ENCODE measurements at regions not wholly inside any gene's neighbourhood (a gene's known extent, or its start where the extent isn't known, plus 50 kb on each side); places are given as distances from the start of the nearest gene placed in this dataset.

- no peaks in the 10 kb centered on the region for H3K27me3 ChIP-seq (ENCODE audit: insufficient read depth, low read depth)
- H3K27ac ChIP-seq = no peak overlapping the region
- H3K36me3 ChIP-seq (ENCODE audit: insufficient read depth) = no peaks in the 10 kb centered on the region
- no peak overlapping the region for H2AFZ ChIP-seq (ENCODE audit: low read depth)
- no peak overlapping the region for H3K9ac ChIP-seq
- no peak for TF ChIP-seq CTCF (conservative IDR thresholded peaks at IDR 0.05; ENCODE audit: low read depth, low read length)
- H3K4me1 ChIP-seq (ENCODE audit: low read depth, poor library complexity, severe bottlenecking) = no peaks in the 10 kb centered on the region
- H3K79me2 ChIP-seq (ENCODE audit: insufficient read depth, low read depth) = no peaks in the 10 kb centered on the region
- no peak overlapping the region for H3K4me2 ChIP-seq
- no peaks in the 10 kb centered on the region for H4K20me1 ChIP-seq (ENCODE audit: insufficient read depth)
- H3K4me3 ChIP-seq (IDR thresholded peaks at IDR 0.05; ENCODE audit: insufficient read depth, low read depth, low read length) = no peak overlapping the region
Observed at GRCh38 chr4:181684310-181684709, 558.9 kb upstream of the TENM3 start.

GRCh38 chr4:181685461-181685860 is 557.7 kb upstream of the TENM3 start:
- Histone ChIP-seq H2AFZ (ENCODE audit: low read depth) (no peak overlapping the region), H3K4me3 (IDR thresholded peaks at IDR 0.05; ENCODE audit: insufficient read depth, low read depth, low read length) (no peak overlapping the region), H3K4me1 (ENCODE audit: low read depth, poor library complexity, severe bottlenecking) (no peaks in the 10 kb centered on the region), H3K36me3 (ENCODE audit: insufficient read depth) (no peaks in the 10 kb centered on the region), H3K27me3 (ENCODE audit: insufficient read depth, low read depth) (no peaks in the 10 kb centered on the region), H3K9ac (no peak overlapping the region), H3K27ac (no peak overlapping the region), H4K20me1 (ENCODE audit: insufficient read depth) (no peaks in the 10 kb centered on the region), H3K79me2 (ENCODE audit: insufficient read depth, low read depth) (no peaks in the 10 kb centered on the region), H3K4me2 (no peak overlapping the region)
- no peak for TF ChIP-seq CTCF (conservative IDR thresholded peaks at IDR 0.05; ENCODE audit: low read depth, low read length)

GRCh38 chr4:181685911-181686310 is 557.3 kb upstream of the TENM3 start:
- no peaks in the 10 kb centered on the region for H3K4me1 ChIP-seq (ENCODE audit: low read depth, poor library complexity, severe bottlenecking)
- H3K4me2 ChIP-seq = no peak overlapping the region
- no peak for TF ChIP-seq CTCF (conservative IDR thresholded peaks at IDR 0.05; ENCODE audit: low read depth, low read length)
- no peak overlapping the region for H3K9ac ChIP-seq
- H3K36me3 ChIP-seq (ENCODE audit: insufficient read depth) = no peaks in the 10 kb centered on the region
- no peak overlapping the region for H3K27ac ChIP-seq
- H3K4me3 ChIP-seq (IDR thresholded peaks at IDR 0.05; ENCODE audit: insufficient read depth, low read depth, low read length) = no peak overlapping the region
- H2AFZ ChIP-seq (ENCODE audit: low read depth) = no peak overlapping the region
- no peaks in the 10 kb centered on the region for H3K27me3 ChIP-seq (ENCODE audit: insufficient read depth, low read depth)
- no peaks in the 10 kb centered on the region for H4K20me1 ChIP-seq (ENCODE audit: insufficient read depth)
- H3K79me2 ChIP-seq (ENCODE audit: insufficient read depth, low read depth) = no peaks in the 10 kb centered on the region

GRCh38 chr4:181687116-181687515 is 556.1 kb upstream of the TENM3 start:
- H3K27me3 ChIP-seq (ENCODE audit: insufficient read depth, low read depth) = no peaks in the 10 kb centered on the region
- H2AFZ ChIP-seq (ENCODE audit: low read depth) = no peak overlapping the region
- no peak for TF ChIP-seq CTCF (conservative IDR thresholded peaks at IDR 0.05; ENCODE audit: low read depth, low read length)
- H3K27ac ChIP-seq = no peak overlapping the region
- no peaks in the 10 kb centered on the region for H3K4me1 ChIP-seq (ENCODE audit: low read depth, poor library complexity, severe bottlenecking)
- no peaks in the 10 kb centered on the region for H4K20me1 ChIP-seq (ENCODE audit: insufficient read depth)
- no peaks in the 10 kb centered on the region for H3K36me3 ChIP-seq (ENCODE audit: insufficient read depth)
- no peak overlapping the region for H3K4me3 ChIP-seq (IDR thresholded peaks at IDR 0.05; ENCODE audit: insufficient read depth, low read depth, low read length)
- no peaks in the 10 kb centered on the region for H3K79me2 ChIP-seq (ENCODE audit: insufficient read depth, low read depth)
- no peak overlapping the region for H3K4me2 ChIP-seq
- H3K9ac ChIP-seq = no peak overlapping the region

GRCh38 chr4:181688432-181688831 is 554.8 kb upstream of the TENM3 start:
- Histone ChIP-seq H3K27ac (no peak overlapping the region), H3K79me2 (ENCODE audit: insufficient read depth, low read depth) (no peaks in the 10 kb centered on the region), H3K36me3 (ENCODE audit: insufficient read depth) (no peaks in the 10 kb centered on the region), H4K20me1 (ENCODE audit: insufficient read depth) (no peaks in the 10 kb centered on the region), H3K27me3 (ENCODE audit: insufficient read depth, low read depth) (no peaks in the 10 kb centered on the region), H3K9ac (no peak overlapping the region), H3K4me2 (no peak overlapping the region), H3K4me1 (ENCODE audit: low read depth, poor library complexity, severe bottlenecking) (no peaks in the 10 kb centered on the region), H2AFZ (ENCODE audit: low read depth) (no peak overlapping the region), H3K4me3 (IDR thresholded peaks at IDR 0.05; ENCODE audit: insufficient read depth, low read depth, low read length) (no peak overlapping the region)
- no peak for TF ChIP-seq CTCF (conservative IDR thresholded peaks at IDR 0.05; ENCODE audit: low read depth, low read length)

Measured in KMS-11 (cell line).